H9 (cell line): ENCODE measurements at regions not wholly inside any gene's neighbourhood (a gene's known extent, or its start where the extent isn't known, plus 50 kb on each side); places are given as distances from the start of the nearest gene placed in this dataset.

Experiments used
- DNase-seq: peaks from one replicate; pipeline ENCODE4 v3.0.0-alpha.2; 2017
- H2AFZ ChIP-seq: one replicate; pipeline ENCODE4 v1.6.1; 2013; ENCODE audit warnings: mild to moderate bottlenecking, low read length, control low read depth, moderate library complexity
- H2AK5ac ChIP-seq: 2 replicates; pipeline ENCODE4 v1.6.1; 2013; ENCODE audit warnings: low read length, control low read depth, mixed read lengths; ENCODE audit not compliant: insufficient read length
- H2BK120ac ChIP-seq: one replicate; pipeline ENCODE4 v1.6.1; 2013; ENCODE audit warnings: low read depth, mild to moderate bottlenecking, low read length, control low read depth, inconsistent platforms; ENCODE audit not compliant: poor library complexity, severe bottlenecking
- H2BK12ac ChIP-seq: 2 replicates; pipeline ENCODE4 v1.6.1; 2013; ENCODE audit warnings: low read length, control low read depth, mixed read lengths, low read depth; ENCODE audit not compliant: insufficient read length
- H2BK15ac ChIP-seq: 2 replicates; pipeline ENCODE4 v1.6.1; 2013; ENCODE audit warnings: low read depth, low read length, control low read depth
- H2BK20ac ChIP-seq: one replicate; pipeline ENCODE4 v1.6.1; 2013; ENCODE audit warnings: low read depth, mild to moderate bottlenecking, low read length, control low read depth, inconsistent platforms; ENCODE audit not compliant: poor library complexity, severe bottlenecking
- H2BK5ac ChIP-seq: 2 replicates; pipeline ENCODE4 v1.6.1; 2013; ENCODE audit warnings: low read length, control low read depth, mixed read lengths; ENCODE audit not compliant: insufficient read length
- H3K14ac ChIP-seq: 2 replicates; pipeline ENCODE4 v1.6.1; 2013; ENCODE audit warnings: low read length, control low read depth; ENCODE audit not compliant: insufficient read depth
- H3K18ac ChIP-seq: 2 replicates; pipeline ENCODE4 v1.6.1; 2013; ENCODE audit warnings: low read depth, mild to moderate bottlenecking, mixed read lengths, low read length, control low read depth; ENCODE audit not compliant: insufficient read length
- H3K23ac ChIP-seq: 2 replicates; pipeline ENCODE4 v1.6.1; 2013; ENCODE audit warnings: low read length, control low read depth, mixed read lengths, low read depth; ENCODE audit not compliant: insufficient read length
- H3K23me2 ChIP-seq: 2 replicates; pipeline ENCODE4 v1.6.1; 2013; ENCODE audit warnings: low read depth, mild to moderate bottlenecking, mixed read lengths, low read length, control low read depth; ENCODE audit not compliant: insufficient read length, poor library complexity, severe bottlenecking
- H3K27ac ChIP-seq: 2 replicates; pipeline ENCODE4 v1.5.1; 2013; ENCODE audit warnings: low read length, control low read depth, mixed read lengths, low read depth; ENCODE audit not compliant: insufficient read length
- H3K27me3 ChIP-seq: 2 replicates; pipeline ENCODE4 v1.6.1; 2013; ENCODE audit warnings: low read length, control low read depth, inconsistent platforms; ENCODE audit not compliant: insufficient read depth
- H3K4ac ChIP-seq: 2 replicates; pipeline ENCODE4 v1.6.1; 2013; ENCODE audit warnings: low read depth, mild to moderate bottlenecking, control low read depth, inconsistent platforms, low read length, moderate library complexity
- H3K4me1 ChIP-seq: 2 replicates; pipeline ENCODE4 v1.6.1; 2013; ENCODE audit warnings: low read length, control low read depth, inconsistent platforms; ENCODE audit not compliant: insufficient read depth
- H3K4me2 ChIP-seq: 2 replicates; pipeline ENCODE4 v1.6.1; 2013; ENCODE audit warnings: low read length, control low read depth, mixed read lengths; ENCODE audit not compliant: insufficient read length, insufficient read depth
- H3K56ac ChIP-seq: 2 replicates; pipeline ENCODE4 v1.6.1; 2013; ENCODE audit warnings: low read depth, mild to moderate bottlenecking, mixed read lengths, low read length, control low read depth; ENCODE audit not compliant: insufficient read length
- H3K79me1 ChIP-seq: 2 replicates; pipeline ENCODE4 v1.6.1; 2013; ENCODE audit warnings: low read depth, mild to moderate bottlenecking, moderate library complexity, low read length, control low read depth, inconsistent platforms; ENCODE audit not compliant: insufficient read depth, poor library complexity, severe bottlenecking
- H3K79me2 ChIP-seq: 2 replicates; pipeline ENCODE4 v1.6.1; 2013; ENCODE audit warnings: low read length, control low read depth, inconsistent platforms; ENCODE audit not compliant: insufficient read depth
- H3K9ac ChIP-seq: 2 replicates; pipeline ENCODE4 v1.6.1; 2013; ENCODE audit warnings: low read length, control low read depth, mixed read lengths; ENCODE audit not compliant: insufficient read length; ENCODE audit errors: extremely low read depth
- H3K9me3 ChIP-seq: one replicate; pipeline ENCODE4 v1.6.1; 2013; ENCODE audit warnings: low read depth, low read length, inconsistent platforms; ENCODE audit not compliant: control insufficient read depth
- H3T11ph ChIP-seq: one replicate; pipeline ENCODE4 v1.6.1; 2013; ENCODE audit warnings: mild to moderate bottlenecking, low read length, control low read depth, inconsistent platforms
- H4K20me1 ChIP-seq: one replicate; pipeline ENCODE4 v1.6.1; 2013; ENCODE audit not compliant: control insufficient read depth, insufficient read length, insufficient read depth
- H4K5ac ChIP-seq: 2 replicates; pipeline ENCODE4 v1.6.1; 2013; ENCODE audit warnings: low read depth, mild to moderate bottlenecking, mixed read lengths, low read length, control low read depth; ENCODE audit not compliant: insufficient read length
- H4K8ac ChIP-seq: replicated peaks from 2 replicates; pipeline ENCODE4 v1.6.1; 2013; ENCODE audit warnings: low read length, control low read depth, mixed read lengths, low read depth; ENCODE audit not compliant: insufficient read length
- H4K91ac ChIP-seq: 2 replicates; pipeline ENCODE4 v1.6.1; 2013; ENCODE audit warnings: low read depth, mild to moderate bottlenecking, moderate library complexity, mixed read lengths, low read length, control low read depth; ENCODE audit not compliant: insufficient read length
- H3K27ac Mint-ChIP-seq, 3 experiments: 2 replicates in 2 of 3; 3 replicates in 1 of 3; pipeline ENCODE4 v1.8.0; 2020 to 2021; ENCODE audit warnings: mixed read lengths in 3 of 3, mild to moderate bottlenecking in 1 of 3, moderate library complexity in 1 of 3
- H3K27me3 Mint-ChIP-seq: 2 replicates; pipeline ENCODE4 v1.8.0; 2021; ENCODE audit warnings: low read depth, mild to moderate bottlenecking, moderate library complexity, mixed read lengths
- H3K36me3 Mint-ChIP-seq, 3 experiments: 2 replicates in 2 of 3; 3 replicates in 1 of 3; pipeline ENCODE4 v1.8.0; 2020 to 2021; ENCODE audit warnings: low read depth in 3 of 3, mixed read lengths in 3 of 3; ENCODE audit not compliant: insufficient read depth in 1 of 3
- H3K4me1 Mint-ChIP-seq, 2 experiments: 2 replicates each; pipeline ENCODE4 v1.8.0; 2020; ENCODE audit warnings: mixed read lengths in 2 of 2
- H3K4me3 Mint-ChIP-seq, 2 experiments: 2 replicates in 1 of 2; 3 replicates in 1 of 2; pipeline ENCODE4 v1.8.0; 2020 to 2021; ENCODE audit warnings: mild to moderate bottlenecking in 2 of 2, mixed read lengths in 2 of 2, moderate library complexity in 1 of 2
- H3K9me3 Mint-ChIP-seq, 2 experiments: 2 replicates in 1 of 2; 3 replicates in 1 of 2; pipeline ENCODE4 v1.8.0; 2020; ENCODE audit warnings: mild to moderate bottlenecking in 2 of 2, mixed read lengths in 2 of 2, moderate library complexity in 1 of 2
- CTCF ChIP-seq: fragments of 200-600 bp; sonication (generic); conservative IDR thresholded peaks from 3 replicates; pipeline ENCODE4 v1.8.0; 2021; ENCODE audit warnings: antibody characterized with exemption, mild to moderate bottlenecking
- WGBS: extraction: QIAGEN DNeasy Blood & Tissue Kit; methylation state at CpG from one replicate; pipeline ENCODE4 v1.1.7; 2013; ENCODE audit warnings: missing lambda C conversion rate, low lambda C conversion rate, mixed read lengths; ENCODE audit not compliant: insufficient read length; ENCODE audit errors: extremely low coverage; 5-methylcytosine and 5-hydroxymethylcytosine counted together

- Histone ChIP-seq H3K27ac (no peak overlapping the region), H3K18ac (no peak overlapping the region), H3K79me1 (no peaks in the 10 kb centered on the region), H3K56ac (no peak overlapping the region), H2AK5ac (no peak overlapping the region), H4K20me1 (no peaks in the 10 kb centered on the region), H2BK120ac (no peak overlapping the region), H2BK20ac (no peak overlapping the region), H2BK5ac (no peak overlapping the region), H3K79me2 (no peaks in the 10 kb centered on the region), H3K23me2 (no peaks in the 10 kb centered on the region), H2BK15ac (no peak overlapping the region), H3K23ac (no peak overlapping the region), H3K9ac (no peak overlapping the region), H3K9me3 (no peaks in the 10 kb centered on the region), H4K8ac (no peak overlapping the region), H3T11ph (no peak overlapping the region), H4K91ac (no peak overlapping the region), H3K4ac (no peak overlapping the region), H3K4me1 (peaks cover 4% of the 10 kb centered on the region; the same call in 1 of the 2 replicates), H3K4me2 (no peak overlapping the region), H2BK12ac (no peak overlapping the region), H4K5ac (no peak overlapping the region), H3K27me3 (no peaks in the 10 kb centered on the region), H2AFZ (no peak overlapping the region), H3K14ac (no peak overlapping the region)
- no peak for DNase-seq
- H3K27me3 Mint-ChIP-seq = no peaks in the 10 kb centered on the region
- H3K4me1 Mint-ChIP-seq = peaks cover 43% of the 10 kb centered on the region in 2 experiments
- peaks cover 0 to 2% (median 0%) of the 10 kb centered on the region in 3 experiments; a peak in 2 of 7 replicates for H3K36me3 Mint-ChIP-seq
- no peak overlapping the region for H3K4me3 Mint-ChIP-seq
- H3K27ac Mint-ChIP-seq = peak overlapping the region; percentile 49 to 89 (median 60); a peak in 5 of 7 replicates
- no peaks in the 10 kb centered on the region; a peak in 2 of 5 replicates for H3K9me3 Mint-ChIP-seq
- TF ChIP-seq CTCF = no peak
- no CpG with 5 or more reads among the region's 15 CpGs for WGBS
Observed at GRCh38 chr15:88981244-88982215, 68.4 kb upstream of the MFGE8 start.
